HG03342 (cell line): ENCODE measurements at regions not wholly inside any gene's neighbourhood (a gene's known extent, or its start where the extent isn't known, plus 50 kb on each side); places are given as distances from the start of the nearest gene placed in this dataset.
"Not testable (repeated sequence)": the region's sequence is repeated elsewhere in the genome, so short reads cannot be mapped to it uniquely, and the experiment has no call there.

Source experiments
- ATAC-seq: cut with Tn5 transposase; IDR thresholded peaks from one replicate; pipeline ENCODE4 v1.9.1; 2021; ENCODE audit warnings: mild to moderate bottlenecking, moderate library complexity; ENCODE audit not compliant: unreplicated experiment

- ATAC-seq, result no peak
Measured at GRCh38 chr5:126125407-126125806, 297.8 kb upstream of the GRAMD2B start.

- ATAC-seq, result no peak
Measured at GRCh38 chr5:126126574-126126973, 296.6 kb upstream of the GRAMD2B start.

GRCh38 chr5:126127371-126127770 is 295.8 kb upstream of the GRAMD2B start:
- not testable (repeated sequence) for ATAC-seq

- no peak for ATAC-seq
Measured at GRCh38 chr5:126129431-126129830, 293.8 kb upstream of the GRAMD2B start.

GRCh38 chr5:126133424-126133823 is 289.8 kb upstream of the GRAMD2B start:
- no peak for ATAC-seq

GRCh38 chr5:126137891-126138280 is 285.3 kb upstream of the GRAMD2B start:
- no peak for ATAC-seq

GRCh38 chr5:126138281-126138931 is 284.8 kb upstream of the GRAMD2B start:
- no peak for ATAC-seq

- no peak for ATAC-seq
Measured at GRCh38 chr5:126139086-126139485, 284.1 kb upstream of the GRAMD2B start.

- ATAC-seq, result no peak
Measured at GRCh38 chr5:126139773-126140172, 283.4 kb upstream of the GRAMD2B start.

- ATAC-seq, result no peak
Measured at GRCh38 chr5:126143622-126144021, 279.6 kb upstream of the GRAMD2B start.

GRCh38 chr5:126150319-126150718 is 272.9 kb upstream of the GRAMD2B start:
- not testable (repeated sequence) for ATAC-seq

- not testable (repeated sequence) for ATAC-seq
Measured at GRCh38 chr5:126155298-126155697, 267.9 kb upstream of the GRAMD2B start.

GRCh38 chr5:126166368-126166767 is 256.8 kb upstream of the GRAMD2B start:
- no peak for ATAC-seq

GRCh38 chr5:126168785-126169184 is 254.4 kb upstream of the GRAMD2B start:
- ATAC-seq, result no peak

GRCh38 chr5:126171916-126172315 is 251.3 kb upstream of the GRAMD2B start:
- no peak for ATAC-seq

- ATAC-seq, result no peak
Measured at GRCh38 chr5:126172812-126173211, 250.4 kb upstream of the GRAMD2B start.

- ATAC-seq, result no peak
Measured at GRCh38 chr5:126178521-126178920, 244.7 kb upstream of the GRAMD2B start.

GRCh38 chr5:126182971-126183695 is 240.1 kb upstream of the GRAMD2B start:
- no peak for ATAC-seq

- ATAC-seq, result no peak
Measured at GRCh38 chr5:126184474-126184873, 238.7 kb upstream of the GRAMD2B start.

GRCh38 chr5:126186210-126186609 is 237.0 kb upstream of the GRAMD2B start:
- peak; percentile 54 for ATAC-seq

- ATAC-seq, result no peak
Measured at GRCh38 chr5:126188804-126189203, 234.4 kb upstream of the GRAMD2B start.

GRCh38 chr5:126189231-126189630 is 234.0 kb upstream of the GRAMD2B start:
- ATAC-seq, result no peak

GRCh38 chr5:126189862-126190261 is 233.3 kb upstream of the GRAMD2B start:
- ATAC-seq, result no peak
